ENCODE measurements at regions not wholly inside any gene's neighbourhood (a gene's known extent, or its start where the extent isn't known, plus 50 kb on each side); places are given as distances from the start of the nearest gene placed in this dataset.

- TF ChIP-seq CTCF (IDR thresholded peaks at IDR 0.05; ENCODE audit: insufficient read depth, low read length, poor library complexity, severe bottlenecking), result no peak
- Histone ChIP-seq H3K27me3 (ENCODE audit: control insufficient read depth, insufficient read depth, low read length) (no peaks in the 10 kb centered on the region), H3K4me3 (ENCODE audit: low read depth, low read length) (no peak overlapping the region), H3K36me3 (ENCODE audit: control insufficient read depth, insufficient read depth, low read length) (no peaks in the 10 kb centered on the region)
- no peak for DNase-seq (ENCODE audit: low read depth)
Measured at GRCh38 chr17:71262586-71262985, 858.2 kb upstream of the SOX9 start.

- TF ChIP-seq CTCF (IDR thresholded peaks at IDR 0.05; ENCODE audit: insufficient read depth, low read length, poor library complexity, severe bottlenecking), result no peak
- no peak overlapping the region for H3K4me3 ChIP-seq (ENCODE audit: low read depth, low read length)
- DNase-seq (ENCODE audit: low read depth), result no peak
Measured at GRCh38 chr17:71267668-71268067, 853.2 kb upstream of the SOX9 start.

GRCh38 chr17:71269201-71269600 lies 851.6 kb upstream of the SOX9 start:
- Histone ChIP-seq H3K36me3 (ENCODE audit: control insufficient read depth, insufficient read depth, low read length) (no peaks in the 10 kb centered on the region), H3K27me3 (ENCODE audit: control insufficient read depth, insufficient read depth, low read length) (no peaks in the 10 kb centered on the region), H3K4me3 (ENCODE audit: low read depth, low read length) (no peak overlapping the region)
- DNase-seq (ENCODE audit: low read depth), result no peak
- no peak for TF ChIP-seq CTCF (IDR thresholded peaks at IDR 0.05; ENCODE audit: insufficient read depth, low read length, poor library complexity, severe bottlenecking)

More at GRCh38 chr17:71267668-71268067, 853.2 kb upstream of the SOX9 start:
- Histone ChIP-seq H3K36me3 (ENCODE audit: control insufficient read depth, insufficient read depth, low read length) (no peaks in the 10 kb centered on the region), H3K27me3 (ENCODE audit: control insufficient read depth, insufficient read depth, low read length) (no peaks in the 10 kb centered on the region)

- Histone ChIP-seq H3K27me3 (ENCODE audit: control insufficient read depth, insufficient read depth, low read length) (no peaks in the 10 kb centered on the region), H3K4me3 (ENCODE audit: low read depth, low read length) (no peak overlapping the region), H3K36me3 (ENCODE audit: control insufficient read depth, insufficient read depth, low read length) (no peaks in the 10 kb centered on the region)
- TF ChIP-seq CTCF (IDR thresholded peaks at IDR 0.05; ENCODE audit: insufficient read depth, low read length, poor library complexity, severe bottlenecking), result no peak
- no peak for DNase-seq (ENCODE audit: low read depth)
Measured at GRCh38 chr17:71273441-71273840, 847.4 kb upstream of the SOX9 start.

GRCh38 chr17:71276079-71276478 lies 844.7 kb upstream of the SOX9 start:
- Histone ChIP-seq H3K4me3 (ENCODE audit: low read depth, low read length) (no peak overlapping the region), H3K27me3 (ENCODE audit: control insufficient read depth, insufficient read depth, low read length) (no peaks in the 10 kb centered on the region), H3K36me3 (ENCODE audit: control insufficient read depth, insufficient read depth, low read length) (no peaks in the 10 kb centered on the region)
- no peak for DNase-seq (ENCODE audit: low read depth)
- TF ChIP-seq CTCF (IDR thresholded peaks at IDR 0.05; ENCODE audit: insufficient read depth, low read length, poor library complexity, severe bottlenecking), result no peak

GRCh38 chr17:71283486-71283885 lies 837.3 kb upstream of the SOX9 start:
- TF ChIP-seq CTCF (IDR thresholded peaks at IDR 0.05; ENCODE audit: insufficient read depth, low read length, poor library complexity, severe bottlenecking), result no peak
- Histone ChIP-seq H3K27me3 (ENCODE audit: control insufficient read depth, insufficient read depth, low read length) (no peaks in the 10 kb centered on the region), H3K4me3 (ENCODE audit: low read depth, low read length) (no peak overlapping the region), H3K36me3 (ENCODE audit: control insufficient read depth, insufficient read depth, low read length) (no peaks in the 10 kb centered on the region)
- no peak for DNase-seq (ENCODE audit: low read depth)
